DMS 273 treated with DMSO at 0.1 percent for 48 hours (cell line): ENCODE measurements at regions not wholly inside any gene's neighbourhood (a gene's known extent, or its start where the extent isn't known, plus 50 kb on each side); places are given as distances from the start of the nearest gene placed in this dataset.

Experiments
- DNase-seq: peaks from one replicate; lab custom pipeline; 2025; lab: John Stamatoyannopoulos, UW

DNA sequence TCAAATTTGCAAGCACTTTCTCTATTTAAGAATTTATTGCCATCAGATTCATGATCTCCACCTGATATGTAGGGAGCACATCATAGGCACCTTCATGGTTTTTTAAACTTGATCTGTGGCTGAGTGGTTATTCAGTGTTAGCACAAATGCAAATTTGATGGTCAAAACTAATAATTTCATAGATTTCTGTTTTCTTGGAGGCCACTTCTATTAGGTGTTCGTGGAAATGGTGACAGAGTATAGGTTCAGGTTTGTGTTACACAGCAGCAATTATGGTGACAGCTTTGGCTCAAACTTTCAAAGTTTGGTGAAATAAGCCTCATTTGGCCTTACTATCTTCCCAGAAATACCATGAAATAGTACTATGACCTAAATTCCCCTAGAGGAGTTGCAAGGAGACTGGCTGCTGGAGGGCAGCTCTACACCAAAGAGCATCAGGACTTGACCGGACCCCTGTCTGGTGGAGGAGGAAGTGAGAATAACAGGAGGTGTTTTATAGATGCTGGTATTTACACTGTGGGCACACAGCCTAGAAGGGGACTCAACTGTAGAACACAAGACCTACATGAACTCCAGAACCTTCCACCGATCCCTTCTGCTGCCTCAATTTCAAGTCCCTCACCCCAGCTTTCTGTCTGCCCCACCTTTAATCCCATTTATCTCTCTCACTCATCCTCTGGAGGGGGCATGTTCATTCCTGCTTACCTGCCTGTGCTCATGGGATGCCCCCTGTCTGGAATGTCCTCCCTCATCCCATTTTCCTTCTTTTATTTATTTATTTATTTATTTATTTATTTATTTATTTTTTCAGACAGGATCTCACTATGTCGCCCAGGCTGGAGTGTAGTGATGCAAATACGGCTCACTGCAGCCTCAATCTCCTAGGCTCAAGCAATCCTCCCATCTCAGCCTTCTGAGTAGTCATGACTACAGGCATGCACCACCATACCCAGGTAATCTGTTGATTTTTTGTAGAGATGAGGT is 132.9 kb upstream of the SIX2 start:
- no peak for DNase-seq

DNA sequence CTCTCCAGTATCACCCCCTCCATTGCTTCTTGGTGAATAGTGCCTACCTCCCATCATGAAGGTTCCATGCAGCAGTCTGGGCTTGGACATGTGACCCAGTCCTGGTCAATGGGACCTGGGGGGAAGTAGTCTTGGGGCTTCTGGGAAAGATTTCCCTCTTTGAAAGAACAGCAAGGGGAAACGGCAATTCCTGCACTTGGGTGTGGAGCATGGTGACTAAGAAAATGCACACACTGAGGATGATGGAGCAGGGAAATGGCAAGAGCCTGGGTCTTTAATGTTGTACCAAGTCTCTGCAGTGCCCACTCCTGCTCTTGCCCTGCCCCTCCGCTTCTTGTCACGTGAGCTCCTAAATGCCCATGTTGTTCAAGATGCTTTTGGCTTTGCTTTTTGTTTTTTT is 131.4 kb upstream of the SIX2 start:
- no peak for DNase-seq

DNA sequence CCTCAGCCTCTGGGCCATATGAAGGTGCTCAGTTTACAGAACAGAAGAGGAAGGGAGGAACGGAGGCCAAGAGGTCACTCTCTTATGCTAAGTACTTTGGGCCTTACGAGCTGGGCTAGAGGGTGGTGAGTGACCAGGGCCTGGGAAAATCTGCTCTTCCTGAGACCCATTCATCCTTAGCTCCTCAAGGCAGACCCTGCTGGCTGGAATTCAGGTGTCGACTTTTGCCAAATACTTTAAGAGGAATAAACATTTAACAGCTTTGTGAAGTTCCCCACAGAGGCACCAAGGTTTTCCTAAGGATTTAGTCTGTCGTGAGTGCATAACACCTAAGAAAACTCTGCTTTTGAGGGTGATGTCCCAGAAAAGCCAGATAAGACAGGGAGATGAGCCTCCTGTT is 129.7 kb upstream of the SIX2 start:
- no peak for DNase-seq

DNA sequence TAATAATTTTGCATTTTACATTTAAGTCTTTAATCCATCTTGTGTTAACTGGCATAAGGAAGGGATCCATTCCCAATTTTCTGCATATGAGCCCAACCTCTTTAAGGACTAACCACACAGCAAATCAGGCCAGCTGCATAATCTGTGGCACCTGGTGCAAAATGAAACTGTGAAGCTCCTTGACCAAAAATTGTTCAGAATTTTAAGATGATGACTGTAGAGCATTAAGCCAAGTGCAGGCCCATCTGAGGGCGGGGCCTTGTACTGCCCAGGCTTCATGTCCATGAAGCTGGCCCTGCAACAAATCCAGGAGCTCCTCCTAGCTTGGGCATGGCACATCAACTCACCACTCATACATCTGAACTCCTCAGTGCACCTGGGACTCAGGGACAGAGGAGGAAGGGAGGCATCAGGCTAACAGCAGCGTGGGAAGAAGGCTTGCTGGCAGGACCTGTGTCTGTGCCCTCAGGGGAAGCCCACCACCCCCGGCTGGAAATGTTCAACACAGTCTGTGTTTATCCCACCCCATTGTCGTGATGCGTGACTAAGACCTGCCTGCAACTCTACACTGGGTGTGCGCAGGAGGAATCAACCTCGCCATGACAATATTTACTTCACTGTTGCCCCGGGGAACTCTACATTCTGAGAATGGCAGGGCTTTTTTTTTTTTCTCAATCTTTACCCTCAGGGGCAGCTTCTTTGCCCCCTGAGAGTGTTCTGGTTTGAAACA is 128.9 kb upstream of the SIX2 start:
- DNase-seq, result no peak

DNA sequence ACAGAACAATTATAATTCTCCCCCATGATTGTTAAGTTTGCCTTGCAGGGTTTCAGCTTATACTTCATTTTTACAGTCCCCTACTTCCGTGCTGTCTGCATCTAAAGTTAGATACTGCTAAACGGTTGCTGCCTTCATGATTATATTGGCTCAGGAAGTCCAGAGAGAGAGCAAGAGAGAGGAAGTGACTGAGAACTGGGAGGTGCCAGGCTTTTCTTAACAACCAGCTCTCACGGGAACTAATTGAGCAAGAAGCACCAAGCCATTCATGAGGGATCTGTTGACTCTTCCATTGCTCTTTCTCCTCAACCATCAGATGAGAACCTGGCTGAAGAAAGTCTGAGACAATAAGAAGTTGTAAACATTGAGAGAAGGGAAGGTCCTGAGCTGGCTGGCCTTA is 125.5 kb upstream of the SIX2 start:
- no peak for DNase-seq

DNA sequence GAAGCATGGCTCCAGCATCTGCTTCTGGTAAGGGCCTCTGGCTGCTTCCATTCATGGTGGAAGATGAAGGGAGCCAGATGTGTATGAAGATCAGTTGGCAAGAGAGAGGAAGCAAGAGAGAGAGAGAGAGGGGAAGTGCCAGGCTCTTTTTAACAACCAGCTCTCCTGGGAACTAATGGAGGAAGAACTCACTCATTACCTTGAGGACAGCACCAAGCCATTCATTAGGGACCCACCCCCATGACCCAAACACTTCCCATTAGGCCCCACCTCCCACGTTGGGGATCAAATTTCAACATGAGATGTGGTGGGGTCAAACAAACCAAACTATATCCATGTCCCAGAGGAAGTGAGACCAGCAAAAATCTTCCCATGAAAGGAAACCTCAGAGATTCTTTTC is 124.8 kb upstream of the SIX2 start:
- DNase-seq, result no peak

DNA sequence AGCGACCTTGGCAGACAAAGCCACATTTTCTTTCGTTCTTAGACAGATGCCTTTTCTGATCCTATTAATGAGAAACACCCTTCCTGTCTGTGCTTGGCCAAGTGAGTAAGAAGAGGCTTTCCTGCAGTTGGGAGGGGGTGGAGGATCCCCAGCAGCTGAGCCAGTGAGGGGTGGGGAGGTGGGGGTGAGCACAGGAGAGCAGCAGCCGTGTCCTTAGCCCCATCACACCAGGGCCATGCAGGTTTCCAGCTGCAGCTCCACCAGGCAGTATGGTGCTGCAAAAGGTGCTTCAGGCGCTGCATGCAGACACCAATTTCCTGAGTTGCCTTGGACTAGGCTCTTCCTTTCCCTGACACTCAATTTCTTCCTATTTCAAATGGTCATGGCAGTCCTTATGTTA is 123.3 kb upstream of the SIX2 start:
- no peak for DNase-seq

DNA sequence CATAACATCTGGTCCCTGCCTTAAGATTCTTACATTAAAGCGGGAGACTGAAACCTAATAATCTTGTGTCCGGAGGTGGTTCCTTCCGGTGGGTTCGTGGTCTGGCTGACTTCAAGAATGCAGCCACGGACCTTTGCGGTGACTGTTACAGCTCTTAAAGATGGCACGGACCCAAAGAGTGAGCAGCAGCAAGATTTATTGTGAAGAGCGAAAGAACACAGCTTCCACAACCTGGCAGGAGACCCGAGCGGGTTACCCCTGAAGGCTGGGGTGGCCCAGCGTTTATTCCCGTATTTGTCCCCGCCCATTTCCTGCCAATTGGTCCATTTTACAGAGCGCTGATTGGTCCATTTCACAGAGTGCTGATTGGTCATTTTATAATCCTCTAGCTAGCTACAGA is 122.3 kb upstream of the SIX2 start:
- no peak for DNase-seq

DNA sequence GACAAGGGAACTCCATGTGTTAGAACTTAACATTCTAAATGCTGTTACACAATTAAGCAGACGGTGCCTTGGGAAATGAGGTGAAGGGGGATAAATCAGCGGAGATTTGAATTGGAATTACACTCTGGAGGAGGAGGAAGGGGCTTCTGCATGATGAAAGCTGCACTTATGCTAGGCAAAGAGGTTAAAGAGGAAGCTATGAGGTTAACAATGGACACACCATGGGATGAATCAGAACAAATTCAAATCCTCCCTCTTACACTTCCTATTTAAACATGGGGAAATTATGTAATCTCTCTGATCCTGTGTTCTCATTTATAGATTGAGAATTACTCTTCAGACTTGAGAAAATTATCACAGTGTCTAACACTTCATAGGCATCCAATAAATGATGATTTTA is 121.5 kb upstream of the SIX2 start:
- no peak for DNase-seq

DNA sequence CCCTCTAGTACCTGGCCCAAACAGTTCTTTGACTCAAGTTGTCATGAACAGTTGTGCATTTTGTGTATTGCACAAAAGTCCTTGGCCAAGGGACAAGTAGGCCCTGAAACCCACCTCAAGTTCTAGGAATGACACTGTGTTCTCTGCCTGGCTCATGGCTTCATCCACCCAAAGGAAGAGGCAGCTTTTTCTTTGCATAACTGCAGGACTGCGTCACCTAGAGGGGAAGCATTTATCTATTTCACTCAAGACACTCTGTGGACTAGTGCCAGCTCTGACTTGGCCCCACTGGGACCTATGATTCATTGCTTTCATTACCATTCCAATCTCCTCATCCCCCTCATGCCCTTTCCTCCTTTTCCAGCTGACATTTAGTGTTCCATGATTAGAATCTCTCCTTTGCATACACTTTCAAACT is 119.3 kb upstream of the SIX2 start:
- no peak for DNase-seq

DNA sequence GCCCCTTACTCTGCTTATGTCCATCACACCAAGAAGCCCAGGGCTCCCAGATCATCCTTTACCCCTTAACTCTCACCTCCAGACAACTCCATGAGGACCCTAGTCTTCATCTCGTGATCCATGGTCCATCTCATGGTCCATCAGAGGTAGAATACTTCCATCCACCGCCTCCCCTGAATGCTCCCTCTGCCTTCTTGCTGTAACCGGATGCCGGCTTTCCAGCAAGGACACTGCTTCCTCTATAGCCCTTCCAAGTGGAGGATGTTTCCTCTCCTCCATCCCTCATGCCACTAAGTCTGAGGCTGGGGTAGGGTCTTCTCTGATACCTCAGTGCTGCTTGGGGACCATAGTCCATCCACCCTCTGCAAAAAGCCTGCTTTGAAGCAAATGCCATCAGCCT is 118.6 kb upstream of the SIX2 start:
- DNase-seq, result no peak

DNA sequence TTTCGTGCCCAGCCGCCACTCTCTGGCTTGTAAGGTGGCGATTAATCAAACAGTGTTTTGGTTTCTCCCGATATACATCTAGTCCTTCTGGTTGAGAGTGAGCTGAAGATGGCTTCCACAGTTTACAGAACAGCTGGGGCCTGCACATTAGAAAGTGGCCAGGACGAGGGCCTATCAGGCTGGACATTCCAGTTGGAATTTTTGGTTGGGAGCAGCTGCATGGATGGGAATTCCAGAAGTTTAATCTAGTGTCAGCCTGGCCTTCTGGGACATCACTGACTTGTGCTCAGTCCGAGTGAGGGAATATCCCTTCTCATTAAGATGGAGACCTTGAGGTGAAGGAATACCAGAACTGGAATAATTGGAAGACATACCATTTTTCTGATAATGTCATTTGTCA is 118.1 kb upstream of the SIX2 start:
- no peak for DNase-seq

DNA sequence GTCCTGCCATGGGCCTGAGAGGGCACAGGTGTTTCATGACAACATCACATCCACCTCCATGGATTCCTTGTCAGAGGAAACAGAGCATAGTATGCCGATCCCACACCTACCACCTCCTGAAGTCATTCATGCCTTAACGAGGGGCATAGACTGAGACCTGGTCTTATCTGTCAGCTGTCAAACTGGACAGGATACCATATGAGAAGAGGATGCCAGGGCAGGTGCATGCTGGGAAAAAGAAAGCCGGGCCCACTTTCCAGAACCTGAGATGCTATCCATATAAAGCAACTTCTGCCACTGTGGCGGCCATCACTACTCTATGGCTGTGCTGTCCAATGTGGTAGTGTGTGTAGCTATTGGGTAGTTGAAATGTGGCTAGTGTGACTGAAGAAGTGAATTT is 116.0 kb upstream of the SIX2 start:
- DNase-seq, result no peak

DNA sequence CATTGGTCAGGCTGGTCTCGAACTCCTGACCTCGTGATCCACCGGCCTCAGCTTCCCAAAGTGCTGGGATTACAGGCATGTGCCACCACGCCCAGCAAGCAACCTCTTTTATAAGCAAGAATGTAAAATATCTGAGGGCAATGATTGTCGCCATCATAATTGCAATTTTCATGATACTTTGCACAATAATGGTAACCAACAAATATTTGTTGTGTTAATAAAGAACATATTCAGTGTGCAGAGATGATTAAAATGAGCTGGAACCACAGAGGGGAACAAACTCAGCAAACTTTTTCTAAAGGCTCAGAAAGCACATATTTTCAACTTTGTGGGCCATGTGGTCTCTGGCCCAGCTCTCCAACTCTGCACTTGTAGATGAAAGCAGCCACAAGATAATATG is 115.2 kb upstream of the SIX2 start:
- DNase-seq, result no peak

DNA sequence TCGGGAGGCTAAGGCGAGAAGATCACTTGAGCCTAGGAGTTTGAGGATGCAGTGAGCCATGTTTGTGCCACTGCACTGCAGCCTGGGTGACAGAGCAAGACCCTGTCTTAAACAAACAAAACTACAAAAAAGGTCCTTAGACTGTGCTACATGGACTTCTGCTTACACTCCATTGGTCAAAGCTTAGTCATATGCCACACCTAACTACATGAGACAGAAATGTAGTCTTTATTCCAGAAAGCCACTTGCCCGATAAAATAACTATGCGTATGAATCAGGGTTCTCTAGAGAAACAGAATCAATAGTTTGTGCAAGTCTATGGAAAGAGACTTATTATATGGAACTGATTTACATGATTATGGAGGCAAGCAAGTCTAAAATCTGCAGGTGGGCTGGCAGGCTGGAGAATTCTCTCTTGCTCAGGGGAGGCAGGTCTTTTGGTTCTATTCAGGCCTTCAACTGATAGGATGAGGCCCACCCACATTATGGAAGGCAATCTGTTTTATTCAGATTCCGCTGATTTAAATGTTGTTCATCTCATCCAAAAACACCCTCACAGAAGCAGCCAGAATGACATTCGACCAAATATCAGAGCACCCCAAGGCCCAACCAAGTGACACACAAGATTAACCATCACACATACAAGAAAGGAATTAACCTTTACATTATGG is 114.4 kb upstream of the SIX2 start:
- DNase-seq, result no peak

DNA sequence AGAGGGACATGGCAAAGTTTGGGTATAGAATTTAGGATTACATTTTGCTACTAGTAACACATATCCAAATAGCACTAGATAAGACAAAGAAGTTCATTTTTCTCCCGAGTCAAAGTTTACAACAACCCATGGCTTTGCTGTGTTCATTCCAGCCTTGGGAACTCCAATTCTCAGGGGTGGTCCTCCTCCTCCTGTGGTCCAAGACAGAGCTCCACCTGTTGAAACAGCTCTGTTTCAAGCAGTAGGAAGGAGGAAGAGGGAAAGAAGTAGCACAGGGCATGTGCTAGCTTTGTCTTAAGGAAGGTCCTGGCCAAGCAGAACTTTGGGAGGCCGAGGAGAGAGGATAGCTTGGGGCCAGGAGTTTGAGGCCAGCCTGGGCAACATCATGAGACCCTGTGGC is 113.8 kb upstream of the SIX2 start:
- DNase-seq, result no peak

DNA sequence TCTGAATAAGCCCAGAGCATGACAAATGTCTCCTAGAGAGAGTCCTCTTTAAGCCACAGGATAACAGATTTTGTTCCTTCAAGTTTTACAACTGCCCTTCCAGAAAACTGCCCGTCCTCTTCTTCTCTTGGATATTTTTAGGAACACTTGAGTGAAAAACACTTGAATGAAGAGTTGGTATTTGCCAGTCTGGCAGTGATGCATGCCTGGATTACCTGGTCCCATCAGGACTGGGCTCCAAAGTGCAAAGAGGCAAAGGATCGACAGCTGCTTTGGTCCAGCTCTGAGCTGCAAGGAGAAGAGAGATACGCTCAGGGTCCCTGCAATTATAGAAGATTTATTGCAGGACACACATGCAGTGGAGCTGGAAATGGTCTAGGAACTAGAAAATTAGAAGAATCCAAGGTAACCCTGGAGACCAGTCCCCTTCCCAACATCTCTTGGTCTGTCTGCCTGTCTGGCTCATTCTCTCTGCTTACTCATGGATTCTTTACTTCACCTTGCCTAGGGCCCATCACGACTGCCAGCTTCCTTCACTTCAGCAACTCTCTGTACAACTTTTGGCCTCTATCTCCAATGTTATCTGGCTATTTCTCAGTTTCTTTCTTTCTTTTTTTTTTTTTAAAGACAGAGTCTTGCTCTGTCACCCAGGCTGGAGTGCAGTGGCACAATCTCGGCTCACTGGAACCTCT is 112.1 kb upstream of the SIX2 start:
- DNase-seq, result no peak

DNA sequence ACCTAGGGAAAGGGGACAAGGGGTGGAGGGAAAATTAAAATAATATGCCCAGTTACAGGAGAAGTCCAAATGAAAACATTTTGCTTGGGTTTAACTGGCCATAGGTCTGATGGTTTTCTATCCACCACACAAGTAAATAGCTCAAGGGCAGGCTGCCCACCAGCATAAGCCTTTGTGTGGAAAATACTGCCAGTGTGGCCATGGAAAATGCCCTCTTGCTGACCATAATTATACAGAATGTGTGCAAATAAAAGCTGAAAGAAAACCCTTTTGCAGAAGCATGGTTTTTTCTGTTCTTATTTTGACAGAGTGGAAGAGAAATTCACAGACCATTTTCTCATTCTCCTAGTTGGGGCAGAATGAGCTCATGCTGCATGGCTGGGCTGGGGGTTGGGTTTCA is 111.3 kb upstream of the SIX2 start:
- DNase-seq, result no peak

DNA sequence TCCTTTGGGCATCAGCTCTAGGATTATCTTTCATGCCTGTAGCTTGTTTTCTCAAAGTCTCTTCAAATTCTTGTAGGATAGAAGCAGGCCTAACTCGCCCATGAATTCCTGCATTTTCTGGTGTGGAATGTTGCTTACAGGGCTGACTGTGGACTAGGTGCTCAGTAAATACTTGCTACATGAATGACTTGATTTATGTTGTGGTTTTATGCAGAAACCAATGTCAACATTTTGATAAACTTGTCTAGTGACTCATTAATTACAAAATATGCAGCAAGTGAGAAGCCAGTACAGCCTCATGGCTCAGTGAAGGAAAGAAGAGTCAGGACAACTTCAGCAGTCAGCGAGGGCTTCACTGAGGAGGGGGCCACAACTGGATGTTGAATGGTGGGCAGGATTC is 110.6 kb upstream of the SIX2 start:
- no peak for DNase-seq

DNA sequence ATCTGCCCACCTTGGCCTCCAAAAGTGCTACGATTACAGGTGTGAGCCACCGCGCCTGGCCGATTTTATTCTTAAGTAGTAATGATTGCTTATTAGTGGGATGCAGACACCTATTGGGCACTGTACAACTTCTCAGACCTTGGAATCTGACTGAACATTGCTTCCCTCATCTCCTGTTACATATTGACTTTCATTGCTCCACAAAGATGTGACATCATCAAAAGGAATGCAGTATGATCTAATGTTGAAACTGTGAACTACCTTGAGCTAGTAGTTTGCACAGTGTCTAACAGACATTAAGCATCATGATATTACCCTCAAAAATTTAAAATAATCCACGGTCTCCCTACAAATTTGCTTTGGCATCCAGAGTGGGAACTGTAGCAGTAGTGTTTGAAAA is 109.8 kb upstream of the SIX2 start:
- DNase-seq, result no peak

DNA sequence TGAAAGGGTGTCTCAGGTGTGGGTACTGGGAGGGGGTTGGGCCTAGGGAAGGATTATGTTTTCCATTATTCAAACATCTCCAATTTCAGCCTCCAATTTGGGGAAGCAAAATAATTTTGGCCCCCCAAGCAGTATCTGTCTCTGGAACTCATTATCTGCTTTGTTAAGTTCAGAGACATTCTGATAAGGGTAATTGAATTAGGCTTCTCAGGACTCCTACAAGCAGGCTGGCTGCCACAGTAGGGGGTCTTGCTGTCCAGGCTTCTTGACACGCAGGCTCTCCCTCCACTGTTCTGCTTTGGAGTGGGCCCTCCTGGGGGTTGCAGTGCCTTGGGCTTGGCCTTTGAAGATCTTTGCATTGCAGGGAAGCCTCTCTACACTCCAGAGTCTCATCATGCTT is 108.1 kb upstream of the SIX2 start:
- no peak for DNase-seq

DNA sequence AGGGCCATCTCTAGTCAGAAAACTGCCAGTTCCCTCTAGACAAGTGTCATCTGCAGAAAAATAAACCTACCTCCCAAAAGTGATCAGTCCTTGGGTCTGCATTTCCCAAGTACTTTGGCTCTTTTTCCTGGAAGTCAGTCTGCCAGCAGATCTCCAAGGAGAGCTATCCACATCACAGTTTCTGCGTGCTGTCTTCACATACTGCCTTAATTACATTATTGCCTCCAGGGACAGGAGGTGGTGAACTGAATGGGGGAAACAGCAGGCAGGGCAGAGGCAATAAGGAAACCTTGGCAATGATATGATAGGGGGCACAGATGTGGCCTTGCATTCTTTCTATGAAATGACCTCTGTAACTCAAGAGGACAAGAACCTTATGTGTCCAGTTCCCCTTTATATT is 105.9 kb upstream of the SIX2 start:
- no peak for DNase-seq
